Nephron progenitor cell (in vitro differentiated cells): ENCODE measurements at regions not wholly inside any gene's neighbourhood (a gene's known extent, or its start where the extent isn't known, plus 50 kb on each side); places are given as distances from the start of the nearest gene placed in this dataset.

Experiments
- DNase-seq: peaks from one replicate; pipeline ENCODE4 v3.0.0; 2021
- H3K27ac Mint-ChIP-seq: 2 replicates; pipeline ENCODE4 v1.8.0; 2021; ENCODE audit warnings: mild to moderate bottlenecking, moderate library complexity, mixed read lengths
- H3K27me3 Mint-ChIP-seq: 2 replicates; pipeline ENCODE4 v1.8.0; 2021; ENCODE audit warnings: mild to moderate bottlenecking, low read depth, mixed read lengths; ENCODE audit not compliant: poor library complexity
- H3K36me3 Mint-ChIP-seq: 2 replicates; pipeline ENCODE4 v1.8.0; 2021; ENCODE audit warnings: low read depth, mixed read lengths
- H3K4me1 Mint-ChIP-seq: 2 replicates; pipeline ENCODE4 v1.8.0; 2021; ENCODE audit warnings: mixed read lengths
- H3K4me3 Mint-ChIP-seq: 2 replicates; pipeline ENCODE4 v1.8.0; 2021; ENCODE audit warnings: mild to moderate bottlenecking, moderate library complexity, mixed read lengths
- H3K9me3 Mint-ChIP-seq: 2 replicates; pipeline ENCODE4 v1.8.0; 2021; ENCODE audit warnings: mild to moderate bottlenecking, moderate library complexity, mixed read lengths
- CTCF ChIP-seq: fragments of 200-600 bp; sonication (generic); IDR thresholded peaks from 2 replicates; pipeline ENCODE4 v1.5.0; 2021; ENCODE audit warnings: antibody characterized with exemption

DNA sequence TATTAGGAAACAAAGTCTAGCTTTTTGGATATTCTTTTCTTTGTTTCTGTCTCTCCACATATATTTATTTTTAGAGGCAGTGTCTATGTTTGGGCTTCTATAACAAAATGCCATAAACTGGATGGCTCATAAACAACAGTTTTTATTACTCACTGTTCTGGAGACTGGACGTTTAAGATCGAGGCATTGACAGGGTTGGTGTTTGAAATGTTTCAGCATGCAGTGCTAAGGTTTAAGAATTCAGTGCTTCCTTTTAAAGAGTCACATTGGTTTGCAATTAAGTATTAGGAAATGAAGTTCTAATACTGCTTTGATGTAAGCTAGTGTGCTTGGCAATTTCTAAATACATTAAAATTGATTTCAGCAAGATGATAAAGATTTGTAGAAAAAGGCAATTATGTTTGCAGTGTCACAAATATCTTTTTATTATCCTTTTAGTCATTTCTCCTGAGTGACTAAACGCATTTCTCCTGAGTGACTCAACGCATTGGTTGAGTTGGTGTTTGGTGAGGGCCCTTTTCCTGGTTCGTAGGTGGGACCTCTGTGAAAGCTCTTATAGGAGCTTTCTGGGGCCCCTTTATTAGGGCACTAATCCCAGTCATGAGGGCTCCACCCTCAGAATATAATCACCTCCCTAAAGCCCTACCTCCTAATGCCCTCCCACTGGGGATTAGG lies 317.0 kb downstream of the USP25 start:
- H3K4me1 Mint-ChIP-seq = peaks cover 12% of the 10 kb centered on the region
- peaks cover 4% of the 10 kb centered on the region for H3K27me3 Mint-ChIP-seq
- no peak for TF ChIP-seq CTCF
- H3K27ac Mint-ChIP-seq = no peak overlapping the region
- H3K9me3 Mint-ChIP-seq = peaks cover 8% of the 10 kb centered on the region
- DNase-seq = no peak
- H3K36me3 Mint-ChIP-seq = no peaks in the 10 kb centered on the region
- H3K4me3 Mint-ChIP-seq = no peak overlapping the region

- no peak for DNase-seq
- peaks cover 12% of the 10 kb centered on the region for H3K4me1 Mint-ChIP-seq
- no peak for TF ChIP-seq CTCF
- peaks cover 8% of the 10 kb centered on the region for H3K9me3 Mint-ChIP-seq
- peaks cover 4% of the 10 kb centered on the region for H3K27me3 Mint-ChIP-seq
- no peak overlapping the region for H3K27ac Mint-ChIP-seq
- no peaks in the 10 kb centered on the region for H3K36me3 Mint-ChIP-seq
- no peak overlapping the region for H3K4me3 Mint-ChIP-seq
These were observed 318.1 kb downstream of the USP25 start for GRCh38 chr21:16047904-16048303.

DNA sequence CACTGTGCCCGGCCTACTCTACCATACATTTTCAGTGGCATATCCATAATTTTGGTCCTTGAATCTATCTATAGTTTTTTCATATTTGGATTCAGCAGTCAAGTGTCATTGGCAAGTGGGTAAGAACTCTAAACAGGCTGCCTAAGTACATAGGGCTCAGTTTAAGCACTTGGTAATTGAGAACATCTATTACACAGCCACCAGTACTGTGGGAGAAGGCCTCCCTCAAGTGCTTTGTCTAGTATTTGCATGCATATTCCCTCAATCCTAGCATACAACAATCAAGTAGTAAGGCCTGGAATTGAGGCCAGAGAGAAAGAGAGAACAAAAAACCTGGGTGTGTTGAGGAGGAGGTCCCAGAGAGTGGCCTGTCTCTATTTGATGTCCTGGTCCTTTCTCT lies 325.2 kb downstream of the USP25 start:
- Mint-ChIP-seq H3K4me1 (no peaks in the 10 kb centered on the region), H3K4me3 (no peak overlapping the region), H3K36me3 (no peaks in the 10 kb centered on the region), H3K27ac (peak overlapping the region; percentile 48), H3K9me3 (peaks cover 7% of the 10 kb centered on the region), H3K27me3 (no peaks in the 10 kb centered on the region)
- DNase-seq = no peak
- no peak for TF ChIP-seq CTCF

DNA sequence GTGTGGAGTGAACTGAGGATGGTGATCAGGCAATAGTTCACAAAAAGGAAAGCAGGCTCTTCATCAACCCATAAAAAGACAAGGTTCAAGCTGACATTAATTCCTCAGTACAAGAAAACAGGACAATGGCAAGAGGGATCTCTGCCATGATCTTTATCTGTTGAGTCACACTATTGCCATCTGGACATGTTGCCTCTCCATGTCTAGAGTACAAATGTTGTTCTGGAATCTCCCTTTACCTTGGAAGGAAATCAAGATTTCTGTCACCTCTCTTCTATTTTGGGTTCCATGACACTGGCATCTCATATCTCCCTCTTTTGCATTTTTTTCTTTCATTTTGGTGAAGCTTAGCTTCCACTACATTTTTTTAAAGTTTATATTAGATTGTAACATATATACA lies 329.1 kb downstream of the USP25 start:
- no peak for DNase-seq
- Mint-ChIP-seq H3K4me1 (no peaks in the 10 kb centered on the region), H3K36me3 (no peaks in the 10 kb centered on the region), H3K9me3 (peaks cover 10% of the 10 kb centered on the region), H3K4me3 (no peak overlapping the region), H3K27ac (no peak overlapping the region), H3K27me3 (no peaks in the 10 kb centered on the region)
- TF ChIP-seq CTCF = no peak

DNA sequence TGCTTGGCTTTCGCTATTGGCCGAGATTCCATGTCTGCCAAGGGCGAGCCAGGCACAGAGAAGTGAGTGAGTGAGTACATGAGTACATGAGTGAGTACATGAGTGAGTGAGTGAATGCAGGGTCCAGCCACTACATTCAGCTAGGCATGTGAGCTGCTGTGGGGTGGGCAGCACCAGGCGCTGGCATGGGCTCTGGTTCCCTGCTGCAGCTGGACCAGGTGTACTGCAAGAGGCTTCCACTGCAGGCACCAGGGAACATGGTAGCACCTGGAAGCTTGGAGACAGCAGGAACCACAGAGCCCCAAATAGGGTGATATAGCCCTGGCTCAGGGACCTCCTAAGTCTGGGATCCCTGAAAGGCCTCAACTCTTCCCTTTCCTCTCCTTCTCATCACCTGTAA lies 330.2 kb downstream of the USP25 start:
- no peak for TF ChIP-seq CTCF
- no peaks in the 10 kb centered on the region for H3K4me1 Mint-ChIP-seq
- H3K9me3 Mint-ChIP-seq = peaks cover 10% of the 10 kb centered on the region
- H3K4me3 Mint-ChIP-seq = no peak overlapping the region
- H3K36me3 Mint-ChIP-seq = no peaks in the 10 kb centered on the region
- H3K27me3 Mint-ChIP-seq = no peaks in the 10 kb centered on the region
- peak overlapping the region; percentile 57 for H3K27ac Mint-ChIP-seq
- DNase-seq = no peak

DNA sequence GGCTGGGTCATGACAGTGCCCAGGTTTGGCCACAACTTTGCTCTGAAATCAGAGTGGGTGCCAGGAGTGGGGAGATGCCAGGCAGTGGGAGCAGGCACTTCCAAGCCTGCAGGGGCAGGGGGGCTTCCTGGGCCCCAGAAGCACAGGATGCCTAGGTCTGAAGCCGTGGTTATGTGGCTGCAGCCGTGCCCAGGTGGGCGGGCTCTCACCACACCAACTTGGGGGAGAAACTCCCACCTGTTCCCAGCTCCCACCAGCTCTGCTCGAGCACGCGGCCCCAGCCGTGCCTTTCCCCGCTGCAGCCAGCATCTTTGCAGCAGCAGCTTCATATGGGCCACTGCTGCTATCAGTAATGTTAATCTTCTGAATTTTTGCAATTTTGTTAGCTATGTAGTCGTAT lies 331.4 kb downstream of the USP25 start:
- peaks cover 7% of the 10 kb centered on the region for H3K9me3 Mint-ChIP-seq
- H3K4me1 Mint-ChIP-seq = no peaks in the 10 kb centered on the region
- H3K27ac Mint-ChIP-seq = no peak overlapping the region
- no peak for TF ChIP-seq CTCF
- no peaks in the 10 kb centered on the region for H3K36me3 Mint-ChIP-seq
- no peaks in the 10 kb centered on the region for H3K27me3 Mint-ChIP-seq
- H3K4me3 Mint-ChIP-seq = no peak overlapping the region
- no peak for DNase-seq
